GM12878 (cell line): ENCODE measurements at regions not wholly inside any gene's neighbourhood (a gene's known extent, or its start where the extent isn't known, plus 50 kb on each side); places are given as distances from the start of the nearest gene placed in this dataset.

ENCODE experiments used
- ATAC-seq: fragments of 200-7000 bp; cut with Tn5 transposase; 3 replicates; pipeline ENCODE4 v1.9.1; 2020; ENCODE audit warnings: mild to moderate bottlenecking, moderate library complexity
- BruUV-seq: library from RNA; stranded (reverse); fragments of 400-500 nt; replicated peaks from 2 replicates; lab custom pipeline; 2021; lab: Mats Ljungman, UMichigan
- CTCF ChIA-PET: fragments of 300-600 bp; sonication (Branson Sonifier 250); formaldehyde crosslinking; extraction: SDS; loops from one replicate; lab custom pipeline; 2021; ENCODE audit warnings: inconsistent platforms; lab: Yijun Ruan, JAX
- POLR2A ChIA-PET: fragments of 350-600 bp; formaldehyde crosslinking; extraction: SDS; loops from one replicate; lab custom pipeline; 2021; ENCODE audit warnings: inconsistent platforms; lab: Charles Lee
- RAD21 ChIA-PET: fragments of 300-600 bp; sonication (Branson Sonifier 250); formaldehyde crosslinking; loops from one replicate; lab custom pipeline; 2023; ENCODE audit warnings: antibody characterized with exemption; ENCODE audit not compliant: unreplicated experiment; lab: Charles Lee
- SMC1A ChIA-PET: fragments of 300-600 bp; sonication (Branson Sonifier 250); formaldehyde crosslinking; loops from one replicate; lab custom pipeline; 2023; ENCODE audit not compliant: unreplicated experiment, uncharacterized antibody; lab: Charles Lee
- DNase-seq: peaks from one replicate; pipeline ENCODE4 v3.0.0-alpha.2; 2011; ENCODE audit warnings: low read depth, low spot score
- FAIRE-seq: peaks from 3 replicates; lab custom pipeline; 2011; peaks lifted over from hg19 to GRCh38; lab: Jason Lieb, UNC
- H2AFZ ChIP-seq: 2 replicates; pipeline ENCODE4 v1.6.0; 2011; ENCODE audit warnings: low read depth, low read length, control low read depth; ENCODE audit not compliant: control insufficient read depth
- H3K27ac ChIP-seq: 2 replicates; pipeline ENCODE4 v1.5.1; 2011; ENCODE audit warnings: control low read depth; ENCODE audit not compliant: control insufficient read depth, insufficient read depth
- H3K27me3 ChIP-seq, 2 experiments: replicated peaks in 1 of 2; 2 replicates each; pipeline versions ENCODE4 v1.6.0 to v1.6.1; 2011; ENCODE audit warnings: low read length in 1 of 2; ENCODE audit not compliant: control insufficient read depth in 2 of 2, insufficient read depth in 2 of 2
- H3K36me3 ChIP-seq, 2 experiments: 2 replicates each; pipeline ENCODE4 v1.5.1; 2011; ENCODE audit warnings: low read length in 1 of 2; ENCODE audit not compliant: control insufficient read depth in 2 of 2, insufficient read depth in 2 of 2
- H3K4me1 ChIP-seq: 2 replicates; pipeline ENCODE4 v1.6.1; 2011; ENCODE audit warnings: mild to moderate bottlenecking, low read length, moderate library complexity, mixed read lengths; ENCODE audit not compliant: control insufficient read depth, insufficient read depth
- H3K4me2 ChIP-seq: 2 replicates; pipeline ENCODE4 v1.6.0; 2011; ENCODE audit warnings: control low read depth; ENCODE audit not compliant: control insufficient read depth, insufficient read depth
- H3K4me3 ChIP-seq: fragments of 200-600 bp; sonication (generic); 2 replicates; pipeline ENCODE4 v1.5.1; 2016
- H3K79me2 ChIP-seq: 2 replicates; pipeline ENCODE4 v1.6.0; 2011; ENCODE audit warnings: low read length; ENCODE audit not compliant: control insufficient read depth, insufficient read depth
- H3K9ac ChIP-seq: 2 replicates; pipeline ENCODE4 v1.8.0; 2011; ENCODE audit warnings: low read length, control low read depth, mixed read lengths; ENCODE audit not compliant: control insufficient read depth, insufficient read depth
- H3K9me3 ChIP-seq: replicated peaks from 3 replicates; pipeline ENCODE4 v1.5.1; 2011; ENCODE audit warnings: mild to moderate bottlenecking, low read length; ENCODE audit not compliant: control insufficient read depth, insufficient read depth
- H4K20me1 ChIP-seq: 2 replicates; pipeline ENCODE4 v1.6.0; 2011; ENCODE audit not compliant: control insufficient read depth, insufficient read depth
- ATF3 ChIP-seq: IDR thresholded peaks from 2 replicates; pipeline ENCODE4 v1.6.1; 2011; ENCODE audit warnings: low read depth, mild to moderate bottlenecking, low read length, moderate library complexity, borderline replicate concordance; ENCODE audit errors: extremely low read depth
- ELK1 ChIP-seq: IDR thresholded peaks from 2 replicates; pipeline ENCODE4 v1.6.1; 2012; ENCODE audit warnings: low read depth, low read length, improper control_type of control experiment
- FOXK2 ChIP-seq: fragments of 450-650 bp; IDR thresholded peaks from 2 replicates; pipeline ENCODE4 v1.6.1; 2017; ENCODE audit warnings: mild to moderate bottlenecking, moderate library complexity
- HDAC2 ChIP-seq: fragments of 200-600 bp; sonication (generic); IDR thresholded peaks from 2 replicates; pipeline ENCODE4 v1.6.1; 2017
- HSF1 ChIP-seq: fragments of 150-350 bp; IDR thresholded peaks from 2 replicates; pipeline ENCODE4 v1.6.1; 2014; ENCODE audit warnings: mild to moderate bottlenecking, low read depth, low read length
- KLF5 ChIP-seq: fragments of 450-650 bp; IDR thresholded peaks from 2 replicates; pipeline ENCODE4 v1.6.1; 2014; ENCODE audit warnings: mild to moderate bottlenecking; ENCODE audit not compliant: partially characterized antibody
- LARP7 ChIP-seq: fragments of 450-650 bp; IDR thresholded peaks from 2 replicates; pipeline ENCODE4 v1.6.1; 2017; ENCODE audit warnings: mild to moderate bottlenecking
- MEF2A ChIP-seq: IDR thresholded peaks from 2 replicates; pipeline ENCODE4 v1.6.1; 2011; ENCODE audit warnings: low read depth, mild to moderate bottlenecking, low read length, moderate library complexity; ENCODE audit not compliant: insufficient read depth
- NFXL1 ChIP-seq: fragments of 450-650 bp; IDR thresholded peaks from 2 replicates; pipeline ENCODE4 v1.6.1; 2017; ENCODE audit warnings: antibody characterized with exemption, mild to moderate bottlenecking, borderline replicate concordance
- NRF1 ChIP-seq: conservative IDR thresholded peaks from 2 replicates; pipeline ENCODE4 v1.6.1; 2011; ENCODE audit warnings: mild to moderate bottlenecking, low read depth, low read length, improper control_type of control experiment
- PAX5 ChIP-seq: IDR thresholded peaks from 2 replicates; pipeline ENCODE4 v1.6.1; 2011; ENCODE audit warnings: low read depth, low read length, borderline replicate concordance
- SIN3A ChIP-seq: IDR thresholded peaks from 2 replicates; pipeline ENCODE4 v1.6.1; 2012; ENCODE audit warnings: low read depth, low read length, improper control_type of control experiment
- SMARCA5 ChIP-seq: fragments of 450-650 bp; IDR thresholded peaks from 2 replicates; pipeline ENCODE4 v1.6.1; 2017; ENCODE audit warnings: mild to moderate bottlenecking
- SP1 ChIP-seq: IDR thresholded peaks from one replicate; pipeline ENCODE4 v1.6.1; 2011; ENCODE audit warnings: low read depth, low read length
- SRF ChIP-seq, 2 experiments: IDR thresholded peaks; 2 replicates each; pipeline ENCODE4 v1.6.1; 2011; ENCODE audit warnings: low read depth in 2 of 2, low read length in 2 of 2, mild to moderate bottlenecking in 1 of 2, moderate library complexity in 1 of 2
- STAT3 ChIP-seq: IDR thresholded peaks from 2 replicates; pipeline ENCODE4 v1.6.1; 2011; ENCODE audit warnings: low read depth, low read length, improper control_type of control experiment
- WRNIP1 ChIP-seq: IDR thresholded peaks from 2 replicates; pipeline ENCODE4 v1.6.1; 2011; ENCODE audit warnings: low read depth, low read length, improper control_type of control experiment, borderline replicate concordance
- YY1 ChIP-seq: IDR thresholded peaks from 2 replicates; pipeline ENCODE4 v1.6.1; 2011; ENCODE audit warnings: low read depth, mild to moderate bottlenecking, low read length
- in situ Hi-C: fragments of 300-500 bp; cut with MboI; formaldehyde crosslinking; loops from 9 replicates; pipeline ENCODE4 v1.14.3; 2018; ENCODE audit warnings: mixed read lengths
- intact Hi-C: fragments of 100-400 bp; cut with micrococcal nuclease; formaldehyde crosslinking; loops from one replicate; pipeline ENCODE4 v1.14.2; 2022; ENCODE audit not compliant: unreplicated experiment

GRCh38 chr13:50214514-50214913, 199.3 kb downstream of the KCNRG start:
- ChIA-PET CTCF (no interaction called here), POLR2A (no interaction called here)

GRCh38 chr13:50215399-50215798, 200.2 kb downstream of the KCNRG start:
- Histone ChIP-seq H4K20me1 (no peaks in the 10 kb centered on the region), H3K27ac (no peak overlapping the region), H3K27me3 (no peaks in the 10 kb centered on the region; a peak in 1 of 4 replicates), H3K36me3 (no peaks in the 10 kb centered on the region), H3K4me3 (no peak overlapping the region), H2AFZ (no peak overlapping the region), H3K4me2 (no peak overlapping the region), H3K9ac (no peak overlapping the region), H3K9me3 (peaks cover 5% of the 10 kb centered on the region), H3K79me2 (no peaks in the 10 kb centered on the region), H3K4me1 (no peaks in the 10 kb centered on the region)
- DNase-seq (no peak), ATAC-seq (no peak), FAIRE-seq (no peak)
- ChIA-PET POLR2A (no interaction called here), RAD21 (no interaction called here), SMC1A (no interaction called here), CTCF (no interaction called here)
- intact Hi-C loops = no loop called here
- in situ Hi-C loops = no loop called here
- no TSS peak for BruUV-seq
- TF ChIP-seq PAX5 (no peak), ATF3 (no peak), SMARCA5 (no peak), KLF5 (no peak), HSF1 (no peak), YY1 (no peak), FOXK2 (no peak), WRNIP1 (no peak), SIN3A (no peak), SP1 (no peak), MEF2A (no peak), NRF1 (no peak), SRF (IDR thresholded peaks at IDR 0.05; ENCODE audit: low read depth in 2 of 2, low read length in 2 of 2) (no peak)

More at GRCh38 chr13:50214514-50214913, 199.3 kb downstream of the KCNRG start:
- ATAC-seq (no peak), DNase-seq (no peak), FAIRE-seq (no peak)
- H3K36me3 ChIP-seq = no peaks in the 10 kb centered on the region
- TF ChIP-seq STAT3 (no peak), LARP7 (no peak), HDAC2 (no peak), NFXL1 (no peak), ELK1 (no peak)
- TF ChIP-seq, all 136 proteins: peak for 0
- no TSS peak for BruUV-seq
- no peak overlapping the region for H3K9ac ChIP-seq
- no peak overlapping the region for H3K4me2 ChIP-seq
- H3K27me3 ChIP-seq = no peaks in the 10 kb centered on the region; a peak in 1 of 4 replicates
- SMC1A ChIA-PET = no interaction called here
- RAD21 ChIA-PET = no interaction called here
- intact Hi-C loops (no loop called here), in situ Hi-C loops (no loop called here)
- H2AFZ ChIP-seq = no peak overlapping the region
- no peaks in the 10 kb centered on the region for H3K79me2 ChIP-seq
- H4K20me1 ChIP-seq = no peaks in the 10 kb centered on the region
- peaks cover 5% of the 10 kb centered on the region; the same call in 2 of the 3 replicates for H3K9me3 ChIP-seq
- H3K4me1 ChIP-seq = no peaks in the 10 kb centered on the region
- no peak overlapping the region for H3K4me3 ChIP-seq
- H3K27ac ChIP-seq = no peak overlapping the region
